Bone marrow (tissue), 2 donors: ENCODE measurements at regions not wholly inside any gene's neighbourhood (a gene's known extent, or its start where the extent isn't known, plus 50 kb on each side); places are given as distances from the start of the nearest gene placed in this dataset.

Experiments
- DNase-seq, 2 donors: peaks; one replicate each; lab custom pipeline; 2025; lab: John Stamatoyannopoulos, UW

GRCh38 chr6:33950891-33951889 lies 147.4 kb upstream of the MLN start:
- no peak for DNase-seq

- DNase-seq, result no peak
Measured at GRCh38 chr6:33950472-33950881, 146.7 kb upstream of the MLN start.

- DNase-seq, result no peak
Measured at GRCh38 chr6:33949877-33950435, 146.2 kb upstream of the MLN start.

- DNase-seq, result no peak
Measured at GRCh38 chr6:33949111-33949510, 145.3 kb upstream of the MLN start.

- DNase-seq, result no peak
Measured at GRCh38 chr6:33947916-33948594, 144.3 kb upstream of the MLN start.

- no peak for DNase-seq
Measured at GRCh38 chr6:33947047-33947446, 143.2 kb upstream of the MLN start.

GRCh38 chr6:33945931-33946330 lies 142.1 kb upstream of the MLN start:
- DNase-seq, result no peak

- DNase-seq, result no peak
Measured at GRCh38 chr6:33944686-33945411, 141.0 kb upstream of the MLN start.

GRCh38 chr6:33936886-33937285 lies 133.1 kb upstream of the MLN start:
- DNase-seq, result peak in 1 of 2 donors; percentile 57

GRCh38 chr6:33935439-33936080 lies 131.8 kb upstream of the MLN start:
- DNase-seq, result no peak

- DNase-seq, result no peak
Measured at GRCh38 chr6:33934731-33935270, 131.0 kb upstream of the MLN start.

GRCh38 chr6:33933101-33933500 lies 129.3 kb upstream of the MLN start:
- DNase-seq, result no peak

- no peak for DNase-seq
Measured at GRCh38 chr6:33931799-33932198, 128.0 kb upstream of the MLN start.

GRCh38 chr6:33929575-33930288 lies 125.9 kb upstream of the MLN start:
- DNase-seq, result no peak

GRCh38 chr6:33927616-33928015 lies 123.8 kb upstream of the MLN start:
- no peak for DNase-seq

GRCh38 chr6:33927112-33927511 lies 123.3 kb upstream of the MLN start:
- no peak for DNase-seq

- no peak for DNase-seq
Measured at GRCh38 chr6:33926451-33926850, 122.6 kb upstream of the MLN start.

GRCh38 chr6:33925936-33926335 lies 122.1 kb upstream of the MLN start:
- no peak for DNase-seq

- no peak for DNase-seq
Measured at GRCh38 chr6:33925210-33925609, 121.4 kb upstream of the MLN start.

GRCh38 chr6:33924681-33925080 lies 120.9 kb upstream of the MLN start:
- no peak for DNase-seq
